ENCODE measurements at regions not wholly inside any gene's neighbourhood (a gene's known extent, or its start where the extent isn't known, plus 50 kb on each side); places are given as distances from the start of the nearest gene placed in this dataset.

DNA sequence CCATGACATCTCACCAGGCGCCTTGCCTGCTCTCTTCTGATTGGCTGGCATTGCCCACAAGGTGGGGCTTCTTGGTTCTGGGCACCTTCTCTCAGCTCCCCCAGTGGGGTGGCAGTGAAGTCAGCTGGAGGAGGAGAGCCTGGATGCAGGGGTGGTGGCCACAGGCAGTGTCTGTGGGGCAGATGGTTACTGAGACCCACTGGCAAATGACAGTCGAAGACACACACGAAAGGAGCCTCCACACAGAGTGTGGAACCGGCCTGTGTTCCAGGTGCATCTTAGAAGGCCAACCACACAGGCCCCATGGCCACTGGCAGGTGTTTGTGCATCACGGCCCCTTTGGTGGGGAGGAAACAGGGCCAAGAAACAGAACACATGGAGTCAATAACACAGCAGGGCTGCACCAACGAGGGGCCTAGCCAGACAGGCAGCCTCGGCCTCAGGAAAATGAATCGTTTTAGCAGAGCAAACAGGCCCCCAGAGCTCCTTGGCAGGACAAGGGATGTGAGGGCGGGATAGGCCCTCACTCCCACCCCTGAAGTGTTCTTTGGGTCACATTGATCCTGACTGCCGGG, 683.4 kb downstream of the TBC1D22A start:
- Histone ChIP-seq H3K36me3 (no peaks in the 10 kb centered on the region), H3K9me3 (peaks cover 0 to 32% (median 29%) of the 10 kb centered on the region in 8 donors), H3K4me3 (no peak overlapping the region), H3K27me3 (replicated peaks in 1 of 7) (peaks cover 0 to 27% (median 0%) of the 10 kb centered on the region in 7 donors), H3K4me1 (no peaks in the 10 kb centered on the region), H3K27ac (no peak overlapping the region)
- DNase-seq: no peak
- TF ChIP-seq POLR2A (IDR thresholded peaks at IDR 0.05): no peak
- 73 to 84% (median 81%) methylated on average over 10 of the region's 10 CpGs for WGBS, 5 donors
- intact Hi-C loops (cut with DNase I; ENCODE audit: low total_unique reads): no loop called here

DNA sequence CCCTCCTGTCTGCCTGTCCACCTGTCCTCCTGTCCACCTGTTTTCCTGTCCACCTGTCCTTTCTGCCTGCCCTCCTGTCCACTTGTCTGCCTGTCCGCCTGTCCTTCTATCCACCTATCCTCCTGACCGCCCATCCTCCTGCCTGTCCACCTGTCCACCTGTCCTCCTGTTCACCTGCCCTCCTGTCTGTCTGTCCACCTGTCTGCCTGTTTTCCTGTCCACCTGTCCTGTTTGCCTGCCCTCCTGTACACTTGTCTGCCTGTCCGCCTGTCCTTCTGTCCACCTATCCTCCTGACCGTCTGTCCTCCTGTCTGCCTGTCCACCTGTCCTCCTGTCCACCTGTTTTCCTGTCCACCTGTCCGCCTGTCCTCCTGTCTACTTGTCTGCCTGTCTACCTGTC, 682.8 kb downstream of the TBC1D22A start:
- Histone ChIP-seq H3K27ac (no peak overlapping the region), H3K4me3 (no peak overlapping the region), H3K4me1 (no peaks in the 10 kb centered on the region), H3K27me3 (replicated peaks in 1 of 7) (peaks cover 0 to 21% (median 0%) of the 10 kb centered on the region in 7 donors), H3K36me3 (no peaks in the 10 kb centered on the region), H3K9me3 (peaks cover 0 to 38% (median 35%) of the 10 kb centered on the region in 8 donors)
- 77 to 94% (median 88%) methylated on average over 5 of the region's 5 CpGs for WGBS, 5 donors
- TF ChIP-seq POLR2A (IDR thresholded peaks at IDR 0.05) (no peak), POLR2AphosphoS5 (IDR thresholded peaks at IDR 0.05) (no peak)
- TF ChIP-seq, protein P1, sequence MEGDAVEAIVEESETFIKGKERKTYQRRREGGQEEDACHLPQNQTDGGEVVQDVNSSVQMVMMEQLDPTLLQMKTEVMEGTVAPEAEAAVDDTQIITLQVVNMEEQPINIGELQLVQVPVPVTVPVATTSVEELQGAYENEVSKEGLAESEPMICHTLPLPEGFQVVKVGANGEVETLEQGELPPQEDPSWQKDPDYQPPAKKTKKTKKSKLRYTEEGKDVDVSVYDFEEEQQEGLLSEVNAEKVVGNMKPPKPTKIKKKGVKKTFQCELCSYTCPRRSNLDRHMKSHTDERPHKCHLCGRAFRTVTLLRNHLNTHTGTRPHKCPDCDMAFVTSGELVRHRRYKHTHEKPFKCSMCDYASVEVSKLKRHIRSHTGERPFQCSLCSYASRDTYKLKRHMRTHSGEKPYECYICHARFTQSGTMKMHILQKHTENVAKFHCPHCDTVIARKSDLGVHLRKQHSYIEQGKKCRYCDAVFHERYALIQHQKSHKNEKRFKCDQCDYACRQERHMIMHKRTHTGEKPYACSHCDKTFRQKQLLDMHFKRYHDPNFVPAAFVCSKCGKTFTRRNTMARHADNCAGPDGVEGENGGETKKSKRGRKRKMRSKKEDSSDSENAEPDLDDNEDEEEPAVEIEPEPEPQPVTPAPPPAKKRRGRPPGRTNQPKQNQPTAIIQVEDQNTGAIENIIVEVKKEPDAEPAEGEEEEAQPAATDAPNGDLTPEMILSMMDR (IDR thresholded peaks at IDR 0.05 in 8 of 11, conservative IDR thresholded peaks at IDR 0.05 in 3 of 11): no peak
- DNase-seq: no peak
- intact Hi-C loops (cut with DNase I; ENCODE audit: low total_unique reads): no loop called here

DNA sequence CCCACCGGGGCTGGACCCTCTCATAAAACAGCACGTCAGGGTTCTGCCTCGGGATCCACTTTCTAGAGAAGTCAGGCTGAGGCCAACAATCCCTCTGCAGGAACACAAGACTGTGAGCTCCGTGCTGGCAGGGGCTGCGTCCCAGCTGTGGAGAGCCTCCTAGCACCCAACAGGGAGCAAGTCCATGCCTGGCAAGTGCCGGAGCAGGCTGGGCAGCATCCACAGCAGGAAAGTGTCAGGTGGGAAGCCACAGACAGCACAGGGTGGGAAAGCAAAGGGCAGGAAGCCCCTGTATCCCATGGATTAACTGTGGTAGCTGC, 682.3 kb downstream of the TBC1D22A start:
- TF ChIP-seq POLR2AphosphoS5 (IDR thresholded peaks at IDR 0.05): no peak
- TF ChIP-seq, protein P1 (IDR thresholded peaks at IDR 0.05 in 8 of 11, conservative IDR thresholded peaks at IDR 0.05 in 3 of 11): no peak
- no peak for TF ChIP-seq POLR2A (IDR thresholded peaks at IDR 0.05)
- intact Hi-C loops (cut with DNase I; ENCODE audit: low total_unique reads): no loop called here
- Histone ChIP-seq H3K27ac (no peak overlapping the region), H3K27me3 (replicated peaks in 1 of 7) (peaks cover 0 to 20% (median 0%) of the 10 kb centered on the region in 7 donors), H3K4me1 (no peaks in the 10 kb centered on the region), H3K9me3 (peaks cover 0 to 43% (median 40%) of the 10 kb centered on the region in 8 donors), H3K36me3 (no peaks in the 10 kb centered on the region), H3K4me3 (no peak overlapping the region)
- 80 to 100% (median 88%) methylated on average over 4 to 6 of the region's 6 CpGs for WGBS, 5 donors
- no peak for DNase-seq

DNA sequence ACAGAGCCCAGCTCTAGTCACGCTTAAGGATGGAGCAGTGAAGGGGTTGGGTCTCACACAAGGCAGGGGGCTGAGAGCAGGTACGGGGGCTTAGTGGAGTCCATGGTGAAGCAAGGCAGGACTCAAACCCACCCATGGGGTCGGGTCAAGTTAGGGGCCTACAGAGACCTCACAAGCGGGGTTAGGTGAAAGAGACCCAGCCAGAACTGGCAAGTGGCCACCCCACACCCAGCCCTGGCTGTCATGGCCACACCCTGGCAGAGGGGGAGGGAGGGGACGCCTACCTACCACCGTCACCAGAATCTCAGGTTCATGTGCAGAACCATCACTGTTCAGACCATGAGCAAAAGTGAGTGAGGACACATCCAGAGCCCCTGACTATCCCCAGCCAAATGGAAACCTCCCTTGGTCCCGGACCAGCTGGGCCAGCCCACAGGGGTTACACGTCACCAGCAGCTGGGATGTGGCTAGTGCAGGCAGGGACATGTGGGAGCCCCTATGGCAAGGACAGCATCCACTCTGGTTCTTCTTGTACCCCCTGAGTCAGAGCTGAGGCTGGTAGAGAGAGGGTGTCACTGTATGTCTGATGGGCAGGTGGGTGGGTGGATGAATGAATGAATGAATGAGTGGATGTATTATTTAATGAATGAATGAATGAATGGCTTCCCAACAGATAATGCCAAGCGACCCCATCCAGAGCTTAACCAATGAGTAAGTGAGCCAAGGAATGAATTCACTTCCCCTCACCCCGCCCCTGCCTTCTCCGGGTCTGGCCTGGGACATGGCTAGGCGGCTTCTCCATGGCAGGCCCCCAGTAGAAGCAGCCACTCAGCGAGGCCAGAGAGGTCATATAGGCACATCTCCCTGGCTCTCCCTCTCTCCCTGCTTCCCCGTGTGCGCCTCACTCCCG, 681.6 kb downstream of the TBC1D22A start:
- TF ChIP-seq POLR2A (IDR thresholded peaks at IDR 0.05) (no peak), POLR2AphosphoS5 (IDR thresholded peaks at IDR 0.05) (no peak)
- TF ChIP-seq, protein P1 (IDR thresholded peaks at IDR 0.05 in 8 of 11, conservative IDR thresholded peaks at IDR 0.05 in 3 of 11): no peak
- DNase-seq: no peak
- 78 to 83% (median 81%) methylated on average over 16 of the region's 16 CpGs for WGBS, 5 donors

More for the DNA sequence above, 681.6 kb downstream of the TBC1D22A start:
- Histone ChIP-seq H3K36me3 (no peaks in the 10 kb centered on the region), H3K4me3 (no peak overlapping the region), H3K4me1 (no peaks in the 10 kb centered on the region), H3K9me3 (peaks cover 0 to 49% (median 46%) of the 10 kb centered on the region in 8 donors), H3K27ac (no peak overlapping the region), H3K27me3 (replicated peaks in 1 of 7) (peaks cover 0 to 20% (median 0%) of the 10 kb centered on the region in 7 donors)
- intact Hi-C loops (cut with DNase I; ENCODE audit: low total_unique reads): no loop called here

All from spleen (tissue), 11 donors.